SK-N-MC (cell line): ENCODE measurements at regions not wholly inside any gene's neighbourhood (a gene's known extent, or its start where the extent isn't known, plus 50 kb on each side); places are given as distances from the start of the nearest gene placed in this dataset.

ENCODE experiments used
- DNase-seq: peaks from one replicate; pipeline ENCODE4 v3.0.0-alpha.2; 2011; ENCODE audit warnings: low read depth, low spot score
- H3K27ac ChIP-seq: fragments of 200-600 bp; sonication (generic); 2 replicates; pipeline ENCODE4 v1.5.1; 2016; ENCODE audit warnings: mixed run types
- H3K36me3 ChIP-seq: fragments of 200-600 bp; sonication (generic); 2 replicates; pipeline ENCODE4 v1.6.1; 2017; ENCODE audit warnings: antibody characterized with exemption, low read length, mixed read lengths; ENCODE audit not compliant: insufficient read depth
- H3K4me3 ChIP-seq: fragments of 200-600 bp; sonication (generic); 2 replicates; pipeline ENCODE4 v1.5.1; 2016
- H3K9ac ChIP-seq: fragments of 200-600 bp; sonication (generic); 2 replicates; pipeline ENCODE4 v1.8.0; 2017; ENCODE audit warnings: mixed run types, mixed read lengths; ENCODE audit not compliant: insufficient read length
- H3K9me3 ChIP-seq: fragments of 200-600 bp; sonication (generic); 2 replicates; pipeline ENCODE4 v1.6.1; 2017; ENCODE audit warnings: low read depth, mild to moderate bottlenecking, antibody characterized with exemption, low read length, moderate library complexity, mixed read lengths
- EZH2 ChIP-seq: fragments of 200-600 bp; sonication (generic); IDR thresholded peaks from one replicate; pipeline ENCODE4 v1.6.1; 2017; ENCODE audit warnings: antibody characterized with exemption
- FOXP2 ChIP-seq: optimal IDR thresholded peaks from 2 replicates; pipeline ENCODE3; 2011; ENCODE audit warnings: mild to moderate bottlenecking, moderate library complexity; ENCODE audit not compliant: insufficient read depth; ENCODE audit errors: extremely low read length, control extremely low read depth
- POLR2AphosphoS5 ChIP-seq: IDR thresholded peaks from 2 replicates; pipeline ENCODE4 v1.6.1; 2012; ENCODE audit warnings: mild to moderate bottlenecking, low read depth, low read length, borderline replicate concordance

- TF ChIP-seq EZH2 = no peak
- TF ChIP-seq POLR2AphosphoS5 = no peak
- TF ChIP-seq FOXP2 = no peak
- Histone ChIP-seq H3K27ac (no peak overlapping the region), H3K9ac (no peak overlapping the region), H3K4me3 (no peak overlapping the region), H3K9me3 (no peaks in the 10 kb centered on the region), H3K36me3 (no peaks in the 10 kb centered on the region)
- no peak for DNase-seq
Observed at GRCh38 chr1:47580451-47580995, 142.7 kb downstream of the FOXD2 start.

GRCh38 chr1:47582891-47583608 lies 145.2 kb downstream of the FOXD2 start:
- TF ChIP-seq EZH2 = no peak
- TF ChIP-seq FOXP2 = no peak
- no peak for TF ChIP-seq POLR2AphosphoS5
- no peak for DNase-seq

DNA sequence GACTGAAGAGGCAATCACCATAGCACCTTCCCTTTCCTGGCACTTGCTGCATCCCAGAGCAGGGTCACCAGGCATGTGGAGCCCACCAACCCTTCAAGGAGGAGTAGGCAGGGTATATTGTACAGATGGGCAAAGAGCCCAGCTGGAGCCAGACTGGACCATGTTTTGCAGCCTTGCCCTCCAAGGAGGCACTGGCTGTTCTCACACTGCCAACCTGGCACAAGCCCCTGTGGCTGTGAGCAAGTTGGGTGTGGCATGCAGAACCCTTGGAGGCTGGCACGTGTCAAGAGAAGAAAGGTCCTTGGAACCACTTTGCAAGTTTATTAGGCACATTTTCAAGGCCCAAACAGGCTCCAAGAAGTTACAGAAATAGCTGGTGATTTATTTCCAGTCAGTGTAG lies 146.4 kb downstream of the FOXD2 start:
- DNase-seq = no peak
- H3K36me3 ChIP-seq = no peaks in the 10 kb centered on the region
- no peak overlapping the region for H3K9ac ChIP-seq
- TF ChIP-seq POLR2AphosphoS5 (no peak), FOXP2 (no peak), EZH2 (no peak)
- H3K27ac ChIP-seq = no peak overlapping the region
- no peaks in the 10 kb centered on the region for H3K9me3 ChIP-seq
- no peak overlapping the region for H3K4me3 ChIP-seq

More at GRCh38 chr1:47582891-47583608, 145.2 kb downstream of the FOXD2 start:
- H3K9me3 ChIP-seq = no peaks in the 10 kb centered on the region
- no peak overlapping the region for H3K4me3 ChIP-seq
- H3K9ac ChIP-seq = no peak overlapping the region
- H3K27ac ChIP-seq = no peak overlapping the region
- H3K36me3 ChIP-seq = no peaks in the 10 kb centered on the region

DNA sequence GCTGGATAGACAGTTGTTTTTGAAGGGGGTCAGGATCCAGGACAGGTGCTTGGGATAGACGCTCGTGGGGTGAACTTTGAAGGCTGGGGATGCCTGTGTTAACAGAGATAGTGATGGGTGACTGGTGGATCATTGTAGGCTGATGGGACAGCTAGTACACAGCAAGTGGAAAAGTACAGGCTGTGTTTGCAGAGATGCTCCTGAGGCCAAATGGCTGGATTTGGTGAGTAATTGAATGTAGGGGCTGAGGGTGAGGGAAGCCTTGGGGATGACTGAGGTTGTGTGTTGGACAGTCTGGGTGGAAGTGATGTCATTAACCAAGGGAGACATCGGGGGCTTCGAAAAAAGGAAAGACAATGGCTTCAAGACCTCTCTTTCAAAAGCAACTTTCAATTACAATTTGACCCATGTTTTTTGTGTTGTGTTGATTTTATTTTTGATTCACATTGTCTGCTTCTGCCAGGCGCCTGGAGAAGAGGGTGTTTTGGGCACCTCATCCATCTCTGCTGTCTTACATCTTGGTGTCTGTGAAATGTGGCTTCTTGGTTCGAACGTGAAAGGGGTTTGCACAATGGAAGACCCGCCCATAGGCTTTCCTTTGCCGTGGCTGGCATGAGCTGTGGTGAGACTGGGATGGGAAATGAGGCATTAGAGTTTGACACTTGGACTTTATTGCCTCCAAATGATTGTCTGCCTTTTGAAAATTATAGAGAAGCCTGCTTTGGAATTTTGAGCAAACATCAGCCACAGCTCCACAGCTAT lies 147.5 kb downstream of the FOXD2 start:
- TF ChIP-seq POLR2AphosphoS5 = no peak
- TF ChIP-seq FOXP2 = no peak
- TF ChIP-seq EZH2 = no peak
- Histone ChIP-seq H3K4me3 (no peak overlapping the region), H3K27ac (no peak overlapping the region), H3K9me3 (no peaks in the 10 kb centered on the region), H3K9ac (no peak overlapping the region), H3K36me3 (no peaks in the 10 kb centered on the region)
- no peak for DNase-seq

DNA sequence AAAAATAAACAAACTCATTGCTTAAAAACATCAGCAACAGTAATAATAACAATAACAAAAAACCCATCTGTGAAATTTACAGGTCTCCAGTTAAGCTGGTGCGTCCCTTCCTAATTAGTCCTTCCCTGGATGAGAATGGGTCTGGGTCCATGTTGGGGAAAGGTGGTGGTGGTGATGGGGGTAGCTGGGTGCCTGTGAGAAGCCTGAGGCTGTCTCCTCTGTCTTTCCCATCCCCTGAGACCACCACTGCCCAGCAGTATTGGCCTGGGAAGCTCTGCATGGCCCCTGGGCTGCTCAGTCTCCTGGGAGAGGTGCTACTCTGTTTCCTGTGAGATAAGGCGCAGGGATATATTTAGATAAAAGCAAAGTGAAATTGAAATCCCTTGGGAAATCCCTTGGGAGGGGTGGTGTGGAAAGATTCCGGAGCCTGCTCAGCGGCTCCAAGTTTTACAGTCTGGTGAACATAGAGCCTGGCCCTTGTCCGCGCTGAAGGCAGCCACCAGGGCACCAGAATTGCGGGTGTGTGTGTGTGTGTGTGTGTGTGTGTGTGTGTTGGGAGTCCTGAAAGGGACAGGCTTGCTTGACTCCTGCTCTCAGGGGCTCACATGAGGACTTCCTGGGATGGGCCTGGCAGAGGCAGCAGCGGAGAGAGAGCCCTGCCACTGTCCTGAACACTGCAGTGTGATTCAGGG lies 150.2 kb downstream of the FOXD2 start:
- no peaks in the 10 kb centered on the region for H3K9me3 ChIP-seq
- TF ChIP-seq POLR2AphosphoS5 (no peak), EZH2 (no peak), FOXP2 (no peak)
- H3K9ac ChIP-seq = no peak overlapping the region
- no peak overlapping the region for H3K4me3 ChIP-seq
- no peaks in the 10 kb centered on the region for H3K36me3 ChIP-seq
- no peak for DNase-seq
- no peak overlapping the region for H3K27ac ChIP-seq

GRCh38 chr1:47590523-47591225 lies 152.8 kb downstream of the FOXD2 start:
- Histone ChIP-seq H3K4me3 (no peak overlapping the region), H3K9me3 (no peaks in the 10 kb centered on the region), H3K9ac (no peak overlapping the region), H3K27ac (no peak overlapping the region), H3K36me3 (no peaks in the 10 kb centered on the region)
- DNase-seq = no peak
- no peak for TF ChIP-seq FOXP2
- no peak for TF ChIP-seq EZH2
- TF ChIP-seq POLR2AphosphoS5 = no peak

GRCh38 chr1:47591801-47592200 lies 154.0 kb downstream of the FOXD2 start:
- DNase-seq = no peak
- TF ChIP-seq FOXP2 (no peak), POLR2AphosphoS5 (no peak), EZH2 (no peak)
- H3K4me3 ChIP-seq = no peak overlapping the region
- H3K27ac ChIP-seq = no peak overlapping the region
- H3K9ac ChIP-seq = no peak overlapping the region
- no peaks in the 10 kb centered on the region for H3K36me3 ChIP-seq
- H3K9me3 ChIP-seq = no peaks in the 10 kb centered on the region
